DMS153 treated with DMSO at 0.1 percent for 48 hours (cell line): ENCODE measurements at regions not wholly inside any gene's neighbourhood (a gene's known extent, or its start where the extent isn't known, plus 50 kb on each side); places are given as distances from the start of the nearest gene placed in this dataset.

Experiments used
- DNase-seq: peaks from one replicate; lab custom pipeline; 2025; ENCODE audit not compliant: unreplicated experiment; lab: John Stamatoyannopoulos, UW

DNA sequence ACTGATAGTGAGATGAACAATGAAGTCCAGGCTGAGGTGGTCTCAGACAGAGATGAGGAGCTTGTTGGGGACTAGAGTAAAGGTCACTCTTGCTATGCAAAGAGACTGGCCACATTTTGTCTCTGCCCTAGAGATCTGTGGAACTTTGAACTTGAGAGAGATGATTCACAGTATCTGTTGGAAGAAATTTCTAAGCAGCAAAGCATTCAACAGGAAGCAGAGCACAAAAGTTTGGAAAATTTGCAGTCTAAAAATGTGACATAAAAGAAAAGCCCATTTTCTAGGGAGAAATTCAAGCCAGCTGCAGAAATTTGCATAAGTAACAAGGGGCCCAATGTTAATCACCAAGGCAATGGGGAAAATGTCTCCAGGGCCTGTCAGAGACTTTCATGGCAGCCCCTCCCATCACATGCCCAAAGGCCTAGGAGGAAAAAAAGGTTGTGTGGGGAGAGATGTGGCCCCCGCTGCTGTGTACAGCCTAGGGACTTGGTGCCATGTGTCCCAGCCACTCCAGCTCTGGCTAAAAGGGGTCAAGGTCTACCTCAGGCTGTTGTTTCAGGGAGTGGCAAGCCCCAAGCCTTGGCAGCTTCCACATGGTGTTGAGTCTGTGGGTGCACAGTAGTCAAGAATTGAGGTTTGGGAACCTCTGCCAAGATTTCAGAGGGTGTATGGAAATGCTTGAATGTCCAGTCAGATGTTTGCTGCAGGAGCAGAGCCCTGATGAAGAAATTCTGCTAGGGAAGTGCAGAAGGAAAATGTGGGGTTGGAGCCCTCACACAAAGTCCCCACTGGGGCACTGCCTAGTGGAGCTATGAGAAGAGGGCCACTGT lies 262.8 kb downstream of the DKK2 start:
- DNase-seq = no peak

DNA sequence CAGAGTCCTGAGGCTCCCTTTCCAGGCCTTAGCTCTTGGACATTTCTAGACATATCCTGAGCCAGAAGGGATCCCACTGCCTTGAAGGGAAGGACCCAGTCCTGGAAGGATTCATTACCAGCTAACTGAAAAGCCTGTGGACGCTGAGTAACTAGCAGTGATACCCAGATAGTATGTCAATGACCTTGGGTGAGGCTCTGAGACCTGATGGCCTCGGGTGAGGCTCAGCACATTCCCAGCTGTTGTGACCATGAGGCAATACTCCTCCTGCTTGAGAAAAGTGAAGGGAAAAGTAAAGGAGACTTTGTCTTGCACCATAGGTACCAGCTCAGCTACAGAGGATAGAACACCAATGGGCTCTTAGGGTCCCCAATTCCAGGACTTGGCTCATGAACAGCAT lies 268.1 kb downstream of the DKK2 start:
- no peak for DNase-seq

- no peak for DNase-seq
Observed at GRCh38 chr4:106766519-106766918, 269.6 kb downstream of the DKK2 start.

GRCh38 chr4:106764774-106765173 lies 271.3 kb downstream of the DKK2 start:
- DNase-seq = no peak

GRCh38 chr4:106762666-106763443 lies 273.3 kb downstream of the DKK2 start:
- DNase-seq = no peak

GRCh38 chr4:106753426-106753825 lies 282.7 kb downstream of the DKK2 start:
- DNase-seq = no peak

DNA sequence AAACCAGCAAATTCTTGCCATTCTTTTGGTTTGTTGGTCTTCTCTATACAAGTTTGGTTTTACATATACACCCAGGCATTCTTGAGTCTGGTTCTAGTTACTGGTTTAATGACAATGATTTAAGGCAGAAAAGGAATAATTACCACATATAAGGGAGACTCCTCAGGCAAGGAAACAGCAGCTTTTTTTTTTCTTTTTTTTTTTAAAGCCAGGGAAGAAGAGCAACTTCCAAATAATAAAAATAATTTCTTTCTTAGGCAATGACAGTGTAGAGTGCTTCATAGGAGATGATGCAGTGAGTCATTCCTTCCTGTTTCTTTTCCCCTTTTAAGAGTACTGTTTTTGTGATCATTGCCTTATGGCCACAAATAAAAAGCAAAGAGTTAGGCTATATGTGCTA lies 289.7 kb downstream of the DKK2 start:
- no peak for DNase-seq

DNA sequence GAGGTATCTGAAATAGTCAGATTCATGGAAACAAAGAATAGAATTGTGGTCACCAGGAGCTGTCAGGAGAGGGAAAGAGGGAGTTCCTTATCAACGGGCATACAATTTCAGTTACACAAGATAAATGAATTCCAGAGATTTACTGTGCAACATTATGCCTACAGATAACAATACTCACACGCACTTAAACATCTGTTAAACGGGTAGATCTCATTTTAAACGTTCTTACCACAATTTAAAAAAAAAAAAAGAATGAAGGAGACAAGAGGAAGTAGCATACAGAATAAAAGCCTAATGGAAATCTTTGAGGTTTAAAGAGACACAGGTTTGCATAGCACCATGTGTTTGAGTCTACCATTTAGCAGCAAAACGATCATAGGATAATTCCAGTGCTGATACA lies 298.0 kb downstream of the DKK2 start:
- no peak for DNase-seq

DNA sequence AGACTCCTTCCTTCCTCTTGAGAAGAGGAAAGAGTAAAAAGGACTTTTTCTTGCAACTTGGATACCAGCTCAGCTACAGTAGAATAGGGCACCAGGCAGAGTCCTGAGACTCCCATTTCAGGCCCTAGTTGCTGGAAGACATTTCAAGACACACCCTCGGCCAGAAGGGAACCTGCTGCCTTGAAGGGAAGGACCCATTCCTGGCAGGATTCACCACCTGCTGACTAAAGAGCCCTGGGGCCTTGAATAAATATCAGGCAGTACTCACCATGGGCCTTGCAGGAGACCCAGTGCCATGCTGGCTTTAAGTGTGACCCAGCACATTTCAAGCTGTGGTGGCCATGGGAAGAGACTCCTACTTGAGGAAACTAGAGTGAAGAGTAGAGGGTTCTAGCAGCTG lies 317.6 kb downstream of the DKK2 start:
- DNase-seq = no peak

GRCh38 chr4:106717091-106717490 lies 319.0 kb downstream of the DKK2 start:
- DNase-seq = no peak

GRCh38 chr4:106715825-106716224 lies 320.3 kb downstream of the DKK2 start:
- no peak for DNase-seq

GRCh38 chr4:106708464-106708816 lies 327.7 kb downstream of the DKK2 start:
- DNase-seq = no peak

DNA sequence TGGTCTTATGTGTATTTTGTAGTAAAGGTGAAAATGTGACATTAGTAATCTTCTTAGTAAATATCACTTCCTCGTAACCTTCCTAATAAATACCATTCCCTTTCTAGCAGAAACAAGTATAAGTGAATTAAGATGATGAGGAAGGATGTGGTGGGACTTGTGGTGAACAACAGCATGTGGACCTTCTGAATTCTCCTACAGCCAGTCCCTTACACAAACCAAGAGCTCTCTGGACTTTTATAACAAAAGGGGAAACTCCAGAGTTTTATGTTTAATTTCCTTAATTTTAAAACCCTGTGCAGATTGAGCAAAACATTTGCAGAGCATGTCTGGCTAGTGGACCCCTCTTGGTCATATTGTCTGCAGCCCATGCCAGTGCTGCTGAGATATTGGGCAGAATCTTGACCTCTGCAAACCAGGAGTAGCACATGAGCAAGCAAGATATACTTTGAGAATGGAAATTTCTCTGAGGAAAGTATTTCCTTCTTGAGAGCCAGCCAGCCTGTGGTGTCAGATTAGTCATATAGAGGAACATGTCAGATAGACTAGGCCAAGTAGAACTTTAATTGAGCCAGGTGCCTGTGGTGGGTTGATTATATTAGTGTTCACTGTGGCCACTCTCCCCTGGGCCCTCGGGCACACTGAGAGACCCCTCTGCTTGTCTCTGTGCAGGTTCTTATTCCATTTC lies 328.2 kb downstream of the DKK2 start:
- DNase-seq = no peak

- no peak for DNase-seq
Observed at GRCh38 chr4:106704253-106704870, 331.8 kb downstream of the DKK2 start.

DNA sequence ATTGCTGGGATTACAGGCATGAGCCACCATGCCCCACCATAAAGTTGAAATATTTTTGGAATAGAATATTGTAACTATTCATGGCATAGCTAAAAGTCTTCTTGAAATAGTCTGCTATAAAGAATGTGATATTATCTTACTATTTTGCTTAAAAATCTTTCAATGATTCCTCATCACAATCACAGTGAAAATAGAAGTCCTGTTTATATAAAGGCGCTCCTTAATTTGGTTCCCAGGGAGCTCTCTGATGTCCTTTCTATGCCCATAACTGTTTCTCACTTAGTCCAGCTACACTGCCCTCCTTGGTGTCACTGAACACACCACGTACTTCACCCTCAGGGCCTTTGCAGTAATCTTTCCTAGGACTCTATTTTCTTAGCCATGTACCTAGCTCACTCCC lies 331.7 kb upstream of the GIMD1 start:
- DNase-seq = no peak

DNA sequence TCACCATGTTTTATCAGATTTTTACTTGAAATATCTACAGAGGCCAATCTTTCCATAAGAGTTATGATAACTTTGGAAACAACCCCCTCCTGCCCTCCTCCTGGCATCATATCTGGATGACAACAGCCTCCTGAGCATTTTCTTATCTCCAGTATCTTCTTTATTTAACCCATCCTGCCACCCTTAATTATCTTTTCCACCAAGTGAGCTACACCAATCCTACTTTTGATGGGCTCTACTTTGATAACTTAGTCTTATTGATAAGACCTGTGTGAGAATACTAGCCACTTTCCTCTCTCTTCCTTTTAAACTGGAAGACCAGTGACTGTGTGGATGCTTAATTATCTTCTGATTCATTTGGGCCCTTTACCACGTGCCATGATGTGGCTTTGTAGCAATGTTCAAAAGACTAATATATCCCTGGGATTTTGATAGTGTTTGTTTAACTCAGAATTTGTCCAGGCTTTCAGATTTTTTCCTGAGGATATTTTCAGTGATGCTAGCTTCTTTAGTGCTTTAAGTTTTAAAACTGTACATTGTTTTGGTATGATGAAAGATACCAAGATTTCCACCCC lies 330.1 kb upstream of the GIMD1 start:
- DNase-seq = no peak

DNA sequence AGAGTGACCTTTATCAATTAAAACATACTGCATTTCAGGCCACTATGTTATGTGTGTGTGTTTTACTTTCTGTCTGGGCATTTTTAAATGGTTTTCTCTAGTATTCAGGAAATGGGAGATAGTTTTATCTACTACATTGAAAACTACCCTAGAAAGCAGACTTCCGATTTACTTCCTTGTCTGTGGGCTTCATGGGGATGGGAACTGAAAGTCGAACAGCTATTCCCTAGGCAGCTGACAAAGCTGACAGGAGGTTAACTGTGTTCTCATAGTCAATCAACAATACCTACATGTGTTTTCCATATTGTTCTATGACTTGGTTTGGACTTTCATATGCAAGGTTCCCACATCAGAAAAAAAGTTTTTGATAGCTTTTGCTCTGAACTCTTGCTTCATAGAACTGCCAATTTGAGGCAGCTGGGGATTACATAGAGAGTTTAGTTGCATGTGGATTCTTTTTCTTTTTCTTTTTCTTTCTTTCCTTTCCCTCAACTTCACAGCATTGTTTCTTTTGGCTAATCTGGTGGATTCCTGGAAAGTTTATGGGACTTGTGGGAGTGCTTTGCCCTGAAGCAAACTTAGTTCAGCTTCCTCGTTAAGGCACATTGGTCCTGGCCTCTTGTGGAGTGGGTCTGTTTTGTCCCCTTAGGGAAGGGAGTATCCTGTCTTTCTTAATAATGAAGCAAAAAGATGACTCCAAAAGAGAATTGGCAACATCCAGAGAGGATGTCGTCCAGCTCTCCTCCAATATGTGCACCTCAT lies 327.1 kb upstream of the GIMD1 start:
- no peak for DNase-seq

- DNase-seq = no peak
Observed at GRCh38 chr4:106694232-106694631, 325.7 kb upstream of the GIMD1 start.

DNA sequence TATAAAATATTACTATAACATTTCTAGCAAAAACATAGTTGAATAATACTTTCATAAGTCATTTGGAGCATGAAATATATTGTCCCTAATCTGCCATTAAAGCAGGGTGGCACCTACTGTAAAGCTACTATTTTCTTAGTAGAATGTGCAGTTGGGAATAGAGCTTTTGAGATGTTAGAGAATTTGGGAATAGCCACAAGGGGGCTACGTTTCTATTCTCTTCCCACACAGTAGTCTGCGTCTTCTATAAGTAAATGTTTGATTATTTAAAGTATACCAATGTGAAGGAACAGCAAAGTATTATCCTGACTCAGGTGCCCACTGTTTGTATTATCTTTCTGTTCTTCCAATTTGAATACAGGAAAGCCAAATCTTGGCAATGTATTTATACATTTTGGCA lies 323.2 kb upstream of the GIMD1 start:
- DNase-seq = no peak

DNA sequence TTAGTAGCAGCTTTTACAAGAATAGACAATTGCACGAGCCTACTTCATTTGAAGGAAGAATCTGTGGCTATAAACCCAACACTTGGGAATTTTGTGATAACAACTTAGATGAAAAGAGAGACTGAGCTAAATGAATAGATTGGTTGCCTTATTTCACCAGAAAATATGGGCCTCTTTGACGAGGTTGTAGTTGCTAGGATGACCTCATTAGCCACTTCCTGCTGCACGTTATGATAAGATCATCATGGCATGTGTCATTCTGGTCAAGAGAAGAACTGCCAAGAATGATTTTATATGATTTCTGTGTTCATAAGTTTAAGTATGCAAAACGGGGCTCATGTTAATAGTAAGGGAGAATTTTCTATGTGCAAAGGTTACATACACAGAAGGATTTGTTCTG lies 321.9 kb upstream of the GIMD1 start:
- no peak for DNase-seq
